ENCODE measurements at regions not wholly inside any gene's neighbourhood (a gene's known extent, or its start where the extent isn't known, plus 50 kb on each side); places are given as distances from the start of the nearest gene placed in this dataset.
"Not testable (repeated sequence)": the region's sequence is repeated elsewhere in the genome, so short reads cannot be mapped to it uniquely, and the experiment has no call there.

DNA sequence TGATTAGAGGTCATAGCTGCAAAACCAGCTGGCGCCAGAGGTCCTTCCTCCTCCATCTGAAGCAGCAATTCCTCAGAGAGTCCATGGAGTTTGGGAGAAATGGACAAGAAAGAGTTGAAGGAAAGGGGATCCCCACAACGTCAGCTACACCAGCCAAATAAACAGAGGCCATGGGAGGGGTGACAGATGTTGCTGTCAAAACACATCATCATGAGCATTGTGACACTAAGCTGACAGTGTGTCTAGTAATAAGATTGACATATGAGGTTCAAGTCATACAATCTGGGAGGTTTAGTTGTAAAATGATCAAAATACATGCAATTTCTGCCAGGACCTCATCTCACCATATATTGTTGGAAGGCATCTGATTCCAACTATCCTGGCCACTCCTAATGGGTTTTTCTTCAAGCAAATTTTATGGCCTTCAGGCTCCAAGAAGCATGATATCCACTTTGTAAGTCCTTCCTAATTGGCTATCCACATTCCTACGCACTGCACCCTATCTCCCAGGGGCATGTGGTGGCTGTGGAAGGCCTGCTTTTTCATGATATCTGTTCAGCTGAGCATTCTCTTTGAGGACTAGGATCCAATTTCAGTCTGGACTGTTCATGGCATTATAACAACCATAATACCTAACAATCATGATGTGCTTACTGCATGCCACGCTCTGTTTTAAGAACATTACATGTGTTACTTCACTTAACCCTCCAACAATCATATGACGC lies 335.0 kb upstream of the ID2 start:
- Histone ChIP-seq H3K4me1 (replicated peaks) (no peaks in the 10 kb centered on the region), H3K36me3 (no peaks in the 10 kb centered on the region), H3K27me3 (replicated peaks) (no peaks in the 10 kb centered on the region), H3K4me3 (no peak overlapping the region), H3K27ac (no peak overlapping the region), H3K9me3 (replicated peaks) (no peaks in the 10 kb centered on the region)
- no peak for DNase-seq (ENCODE audit: low read depth in 1 of 2, low spot score in 2 of 2)

DNA sequence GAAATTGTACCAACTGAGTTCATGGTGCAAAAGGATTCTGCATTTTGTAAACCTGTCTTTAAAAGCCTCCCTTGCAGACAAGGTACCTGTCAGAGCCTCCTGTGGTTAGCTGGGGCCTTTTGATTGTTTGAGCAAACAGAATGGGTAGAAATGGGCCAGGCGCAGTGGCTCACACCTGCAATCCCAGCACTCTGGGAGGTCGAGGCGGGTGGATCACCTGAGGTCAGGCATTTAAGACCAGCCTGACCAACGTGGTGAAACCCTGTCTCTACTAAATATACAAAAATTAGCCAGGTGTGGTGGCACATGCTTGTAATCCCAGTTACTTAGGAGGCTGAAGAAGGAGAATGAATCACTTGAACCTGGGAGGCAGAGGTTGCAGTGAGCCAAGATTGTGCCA lies 332.9 kb upstream of the ID2 start:
- not testable (repeated sequence) for H3K27ac ChIP-seq; H3K4me3 ChIP-seq; H3K4me1 ChIP-seq (replicated peaks); H3K36me3 ChIP-seq; H3K9me3 ChIP-seq (replicated peaks); H3K27me3 ChIP-seq (replicated peaks); DNase-seq (ENCODE audit: low read depth in 1 of 2, low spot score in 2 of 2)

GRCh38 chr2:8352296-8352695 lies 329.6 kb upstream of the ID2 start:
- no peak overlapping the region for H3K4me3 ChIP-seq
- no peaks in the 10 kb centered on the region for H3K4me1 ChIP-seq (replicated peaks)
- H3K36me3 ChIP-seq = no peaks in the 10 kb centered on the region
- no peak overlapping the region for H3K27ac ChIP-seq
- H3K9me3 ChIP-seq (replicated peaks) = no peaks in the 10 kb centered on the region; the same call in 1 of the 2 replicates
- DNase-seq (ENCODE audit: low read depth in 1 of 2, low spot score in 2 of 2) = no peak
- H3K27me3 ChIP-seq (replicated peaks) = no peaks in the 10 kb centered on the region

DNA sequence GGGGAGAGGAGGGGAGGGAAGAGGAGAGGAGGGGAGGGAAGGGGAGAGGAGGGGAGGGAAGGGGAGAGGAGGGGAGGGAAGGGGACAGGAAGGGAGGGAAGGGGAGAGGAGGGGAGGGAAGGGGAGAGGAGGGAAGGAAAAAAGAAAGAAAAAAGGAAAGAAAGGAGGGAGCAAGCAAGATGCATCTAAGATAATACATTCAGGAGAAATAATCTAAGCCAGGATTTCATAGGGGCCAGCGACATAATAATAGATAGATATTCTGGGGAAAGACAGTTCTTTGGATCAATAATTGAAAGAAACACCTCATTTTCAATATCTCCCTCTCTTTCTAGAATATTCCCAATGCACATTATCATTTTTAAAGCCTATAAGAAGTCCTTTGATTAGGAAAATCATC lies 328.9 kb upstream of the ID2 start:
- Histone ChIP-seq H3K27me3 (replicated peaks) (no peaks in the 10 kb centered on the region), H3K4me1 (replicated peaks) (no peaks in the 10 kb centered on the region), H3K36me3 (no peaks in the 10 kb centered on the region), H3K4me3 (no peak overlapping the region), H3K9me3 (replicated peaks) (no peaks in the 10 kb centered on the region; the same call in 1 of the 2 replicates), H3K27ac (no peak overlapping the region)
- no peak for DNase-seq (ENCODE audit: low read depth in 1 of 2, low spot score in 2 of 2)

DNA sequence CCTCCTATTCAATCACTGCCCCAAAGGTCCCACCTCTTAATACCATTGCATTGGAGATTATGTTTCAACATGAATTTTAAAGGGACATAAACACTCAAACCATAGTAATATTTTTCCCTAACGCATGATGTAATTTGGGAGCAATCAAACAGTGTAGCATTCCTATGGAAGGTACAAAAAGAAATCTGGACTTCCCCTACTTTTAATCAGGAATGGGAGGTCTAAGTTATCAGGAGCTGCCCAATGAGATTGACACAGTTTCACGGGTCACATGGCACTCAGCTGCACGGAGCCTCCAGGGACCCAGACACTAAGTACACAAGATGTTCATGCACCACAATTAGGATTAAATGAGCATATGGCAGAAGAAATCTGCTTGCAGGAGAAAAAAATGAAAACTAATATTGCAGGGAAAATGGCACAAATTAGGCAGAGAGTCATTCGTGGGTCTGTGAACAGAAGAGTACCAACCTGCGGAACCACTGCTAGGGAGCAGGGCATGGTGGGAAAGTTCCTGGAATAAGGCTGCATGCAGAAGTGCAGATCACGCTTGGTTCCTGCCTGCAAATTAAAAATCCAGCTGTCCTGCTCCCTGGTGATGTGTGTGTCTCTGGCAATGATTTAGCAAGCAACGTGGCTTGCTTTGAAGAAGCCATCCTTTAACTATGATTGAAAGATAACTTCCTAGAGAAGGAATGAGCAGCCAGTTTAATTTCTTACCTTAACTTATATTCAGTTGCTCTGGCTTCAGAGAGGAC lies 326.6 kb upstream of the ID2 start:
- Histone ChIP-seq H3K36me3 (no peaks in the 10 kb centered on the region), H3K4me3 (no peak overlapping the region), H3K27me3 (replicated peaks) (no peaks in the 10 kb centered on the region), H3K27ac (no peak overlapping the region), H3K4me1 (replicated peaks) (no peaks in the 10 kb centered on the region), H3K9me3 (replicated peaks) (no peaks in the 10 kb centered on the region; the same call in 1 of the 2 replicates)
- DNase-seq (ENCODE audit: low read depth in 1 of 2, low spot score in 2 of 2) = no peak

- Histone ChIP-seq H3K4me1 (replicated peaks) (no peaks in the 10 kb centered on the region), H3K36me3 (no peaks in the 10 kb centered on the region), H3K27ac (no peak overlapping the region), H3K27me3 (replicated peaks) (no peaks in the 10 kb centered on the region), H3K9me3 (replicated peaks) (no peaks in the 10 kb centered on the region; the same call in 1 of the 2 replicates), H3K4me3 (no peak overlapping the region)
- no peak for DNase-seq (ENCODE audit: low read depth in 1 of 2, low spot score in 2 of 2)
Observed at GRCh38 chr2:8357738-8358518, 323.9 kb upstream of the ID2 start.

DNA sequence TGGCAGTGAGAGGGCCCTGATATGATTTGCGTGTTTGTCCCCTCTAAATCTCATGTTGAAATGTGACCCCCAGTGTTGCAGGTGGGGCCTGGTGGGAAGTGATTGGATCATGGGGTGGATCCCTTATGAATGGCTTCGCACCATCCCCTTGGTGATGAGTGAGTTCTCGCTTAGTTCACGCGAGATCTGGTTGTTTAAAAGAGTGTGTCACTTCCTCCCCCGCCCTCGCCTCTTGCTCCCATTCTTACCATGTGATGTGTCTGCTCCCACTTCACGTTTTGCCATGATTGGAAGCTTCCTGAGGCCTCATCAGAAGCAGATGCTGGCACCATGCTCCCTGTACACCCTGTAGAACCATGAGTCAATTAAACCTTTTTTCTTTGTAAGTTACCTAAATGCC lies 319.9 kb upstream of the ID2 start:
- no peaks in the 10 kb centered on the region for H3K27me3 ChIP-seq (replicated peaks)
- no peaks in the 10 kb centered on the region for H3K36me3 ChIP-seq
- H3K4me3 ChIP-seq = no peak overlapping the region
- no peaks in the 10 kb centered on the region for H3K4me1 ChIP-seq (replicated peaks)
- no peak overlapping the region for H3K27ac ChIP-seq
- no peaks in the 10 kb centered on the region for H3K9me3 ChIP-seq (replicated peaks)
- DNase-seq (ENCODE audit: low read depth in 1 of 2, low spot score in 2 of 2) = no peak

DNA sequence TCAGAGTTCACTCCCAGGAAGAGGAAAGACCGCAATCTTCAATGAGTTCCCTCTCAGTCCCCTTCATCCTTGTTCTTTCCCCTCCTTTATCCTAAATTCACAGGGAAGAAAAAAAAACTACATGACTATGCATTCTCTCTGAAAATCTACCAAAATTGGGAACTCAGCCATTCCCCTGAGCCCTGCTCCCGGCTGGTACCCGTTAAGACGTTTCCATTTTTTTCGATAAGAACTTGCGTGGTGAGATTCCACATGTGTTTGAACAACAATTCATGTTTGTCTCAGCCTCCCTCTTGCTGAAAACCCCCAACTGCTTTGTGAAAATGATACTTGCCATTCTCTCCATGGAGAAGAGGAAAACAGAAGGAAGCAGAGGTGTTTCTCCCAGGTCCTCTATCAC lies 318.7 kb upstream of the ID2 start:
- DNase-seq (ENCODE audit: low read depth in 1 of 2, low spot score in 2 of 2) = no peak
- Histone ChIP-seq H3K36me3 (no peaks in the 10 kb centered on the region), H3K4me3 (no peak overlapping the region), H3K27ac (no peak overlapping the region), H3K4me1 (replicated peaks) (no peaks in the 10 kb centered on the region), H3K27me3 (replicated peaks) (no peaks in the 10 kb centered on the region), H3K9me3 (replicated peaks) (no peaks in the 10 kb centered on the region)

DNA sequence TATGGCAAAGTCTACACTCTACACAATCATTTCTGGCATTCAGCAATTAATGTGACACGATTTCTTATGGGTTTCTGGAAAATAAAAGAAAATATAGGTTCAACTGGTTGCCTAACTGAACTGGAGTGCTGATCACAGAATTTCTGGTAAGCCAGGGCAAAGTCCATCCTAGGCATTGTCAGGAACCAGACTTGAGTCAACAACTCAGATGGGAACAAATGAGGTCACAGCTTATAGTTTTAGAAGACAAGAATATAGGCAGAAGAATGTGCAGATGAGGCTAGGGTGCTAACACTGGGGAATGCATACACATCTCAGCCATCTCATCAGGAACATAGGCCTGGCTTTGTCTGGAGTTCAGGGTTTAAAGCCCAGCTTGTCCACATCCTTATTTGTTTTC lies 317.2 kb upstream of the ID2 start:
- no peak overlapping the region for H3K27ac ChIP-seq
- no peaks in the 10 kb centered on the region for H3K9me3 ChIP-seq (replicated peaks)
- H3K4me3 ChIP-seq = no peak overlapping the region
- DNase-seq (ENCODE audit: low read depth in 1 of 2, low spot score in 2 of 2) = no peak
- no peaks in the 10 kb centered on the region for H3K36me3 ChIP-seq
- H3K27me3 ChIP-seq (replicated peaks) = no peaks in the 10 kb centered on the region
- H3K4me1 ChIP-seq (replicated peaks) = no peaks in the 10 kb centered on the region

DNA sequence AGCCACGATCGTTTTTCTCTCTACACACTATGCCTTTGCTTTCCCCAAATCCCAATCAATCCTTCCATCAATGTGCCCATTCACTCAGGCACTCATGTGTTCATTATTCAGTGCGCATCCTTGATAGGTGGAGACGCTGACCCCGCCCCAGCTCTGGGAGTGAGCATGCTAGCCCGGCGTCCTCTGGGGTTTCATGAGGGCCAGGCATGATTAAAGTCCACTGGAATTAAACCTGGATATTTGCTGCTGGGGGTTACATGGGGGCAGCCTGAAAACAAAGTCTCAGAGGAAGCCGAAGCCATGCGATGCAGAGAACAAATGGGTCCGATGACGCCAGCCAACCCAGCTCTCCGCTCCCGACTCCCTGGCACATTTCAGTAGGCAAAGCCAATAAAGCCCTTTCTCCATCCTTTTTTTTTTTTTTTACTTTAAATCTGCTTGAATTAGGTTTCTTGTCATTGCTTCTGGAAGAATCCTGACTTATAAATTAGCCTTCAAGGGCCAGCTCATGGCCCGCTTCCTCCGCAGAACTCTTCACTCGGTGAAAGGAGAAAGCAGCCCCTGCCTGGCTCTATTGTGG lies 316.4 kb upstream of the ID2 start:
- no peak for DNase-seq (ENCODE audit: low read depth in 1 of 2, low spot score in 2 of 2)
- H3K4me1 ChIP-seq (replicated peaks) = no peaks in the 10 kb centered on the region

GRCh38 chr2:8367833-8368232 lies 314.0 kb upstream of the ID2 start:
- no peak for DNase-seq (ENCODE audit: low read depth in 1 of 2, low spot score in 2 of 2)
- Histone ChIP-seq H3K4me3 (no peak overlapping the region), H3K27ac (no peak overlapping the region), H3K36me3 (no peaks in the 10 kb centered on the region), H3K9me3 (replicated peaks) (no peaks in the 10 kb centered on the region), H3K27me3 (replicated peaks) (no peaks in the 10 kb centered on the region), H3K4me1 (replicated peaks) (no peaks in the 10 kb centered on the region)

More for the DNA sequence above, 316.4 kb upstream of the ID2 start:
- no peaks in the 10 kb centered on the region for H3K36me3 ChIP-seq
- no peaks in the 10 kb centered on the region for H3K9me3 ChIP-seq (replicated peaks)
- no peaks in the 10 kb centered on the region for H3K27me3 ChIP-seq (replicated peaks)
- no peak overlapping the region for H3K27ac ChIP-seq
- no peak overlapping the region for H3K4me3 ChIP-seq

- Histone ChIP-seq H3K4me1 (replicated peaks) (no peaks in the 10 kb centered on the region), H3K36me3 (no peaks in the 10 kb centered on the region), H3K27ac (no peak overlapping the region), H3K27me3 (replicated peaks) (no peaks in the 10 kb centered on the region), H3K4me3 (no peak overlapping the region), H3K9me3 (replicated peaks) (no peaks in the 10 kb centered on the region)
- DNase-seq (ENCODE audit: low read depth in 1 of 2, low spot score in 2 of 2) = no peak
Observed at GRCh38 chr2:8368463-8368862, 313.4 kb upstream of the ID2 start.

DNA sequence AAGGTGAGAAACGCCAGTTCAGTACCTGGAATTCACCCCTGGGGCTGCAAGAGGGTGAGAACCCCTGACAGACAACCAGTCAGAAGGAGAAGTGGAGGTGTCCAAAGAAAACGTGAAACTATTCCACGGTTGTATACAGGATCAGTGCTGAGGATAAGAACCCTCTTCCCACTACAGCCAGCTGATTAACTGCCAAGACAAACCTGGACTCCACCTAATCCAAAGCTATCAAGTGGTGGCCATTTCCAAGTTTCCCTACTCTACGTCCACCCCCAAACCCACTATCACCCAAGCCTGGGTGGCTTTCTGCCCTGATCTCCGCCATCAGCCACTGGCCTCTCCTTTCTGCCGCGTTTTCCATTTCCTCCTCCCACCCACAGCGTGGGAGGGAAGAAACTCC lies 312.3 kb upstream of the ID2 start:
- no peaks in the 10 kb centered on the region for H3K36me3 ChIP-seq
- H3K4me3 ChIP-seq = no peak overlapping the region
- no peaks in the 10 kb centered on the region for H3K27me3 ChIP-seq (replicated peaks)
- no peaks in the 10 kb centered on the region for H3K4me1 ChIP-seq (replicated peaks)
- no peaks in the 10 kb centered on the region for H3K9me3 ChIP-seq (replicated peaks)
- no peak overlapping the region for H3K27ac ChIP-seq
- no peak for DNase-seq (ENCODE audit: low read depth in 1 of 2, low spot score in 2 of 2)

All from SJSA1 (cell line).